ENCODE measurements at regions not wholly inside any gene's neighbourhood (a gene's known extent, or its start where the extent isn't known, plus 50 kb on each side); places are given as distances from the start of the nearest gene placed in this dataset.
"Not testable (repeated sequence)": the region's sequence is repeated elsewhere in the genome, so short reads cannot be mapped to it uniquely, and the experiment has no call there.

DNA sequence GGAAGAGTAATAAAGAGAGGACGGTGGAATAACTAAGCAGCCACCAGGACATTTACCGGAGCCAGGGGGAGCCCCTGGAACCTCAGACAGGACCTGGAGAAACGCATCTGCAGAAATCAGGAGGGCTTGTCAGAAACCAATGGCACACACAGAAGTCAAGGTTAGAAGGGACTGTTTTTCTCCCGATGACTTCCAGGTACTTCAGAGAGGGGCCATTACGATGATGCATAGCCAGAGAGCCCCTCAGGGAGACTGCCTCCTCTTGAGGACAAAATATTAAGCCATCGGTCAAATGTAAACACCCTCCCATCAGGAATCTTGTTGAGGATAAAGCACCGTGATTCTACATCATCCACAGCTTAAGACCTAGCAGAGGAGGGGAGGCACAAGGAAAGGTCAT, 333.6 kb upstream of the CDH5 start:
- Histone ChIP-seq H3K9me3 (ENCODE audit: low read depth, low read length) (no peaks in the 10 kb centered on the region), H3K4me3 (no peak overlapping the region), H3K27ac (no peak overlapping the region), H3K9ac (ENCODE audit: insufficient read length) (no peak overlapping the region), H3K36me3 (ENCODE audit: insufficient read depth, low read length) (no peaks in the 10 kb centered on the region)
- TF ChIP-seq POLR2AphosphoS5 (IDR thresholded peaks at IDR 0.05; ENCODE audit: borderline replicate concordance, low read depth, low read length) (no peak), FOXP2 (optimal IDR thresholded peaks at IDR 0.05; ENCODE audit: control extremely low read depth, extremely low read length, insufficient read depth) (no peak), EZH2 (IDR thresholded peaks at IDR 0.05) (no peak)
- DNase-seq (ENCODE audit: low read depth, low spot score) = no peak

DNA sequence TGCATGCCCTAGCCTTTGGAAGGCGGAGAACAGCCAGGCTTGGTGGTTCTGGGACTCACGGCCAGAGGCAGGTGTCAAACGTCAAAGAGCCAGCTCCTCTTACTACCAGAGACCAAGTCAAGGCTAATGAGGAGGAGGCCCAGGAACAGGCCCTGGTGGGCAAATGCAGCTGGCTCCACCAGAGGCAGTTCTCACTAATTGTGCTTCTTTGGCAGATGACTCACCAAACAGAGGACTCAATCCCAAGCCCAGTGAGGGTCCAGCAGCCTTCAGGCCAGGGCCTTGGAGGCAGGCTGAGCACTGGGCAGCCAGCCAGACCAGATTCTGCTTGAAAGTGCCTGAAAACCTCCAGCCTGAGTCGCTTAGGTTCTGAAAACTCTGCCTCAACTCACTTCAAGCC, 336.5 kb upstream of the CDH5 start:
- Histone ChIP-seq H3K27ac (no peak overlapping the region), H3K9ac (ENCODE audit: insufficient read length) (no peak overlapping the region), H3K9me3 (ENCODE audit: low read depth, low read length) (no peaks in the 10 kb centered on the region), H3K4me3 (no peak overlapping the region), H3K36me3 (ENCODE audit: insufficient read depth, low read length) (no peaks in the 10 kb centered on the region)
- TF ChIP-seq POLR2AphosphoS5 (IDR thresholded peaks at IDR 0.05; ENCODE audit: borderline replicate concordance, low read depth, low read length) (no peak), EZH2 (IDR thresholded peaks at IDR 0.05) (no peak), FOXP2 (optimal IDR thresholded peaks at IDR 0.05; ENCODE audit: control extremely low read depth, extremely low read length, insufficient read depth) (no peak)
- no peak for DNase-seq (ENCODE audit: low read depth, low spot score)

GRCh38 chr16:66028510-66029216, 337.8 kb upstream of the CDH5 start:
- DNase-seq (ENCODE audit: low read depth, low spot score) = no peak
- Histone ChIP-seq H3K9ac (ENCODE audit: insufficient read length) (no peak overlapping the region), H3K9me3 (ENCODE audit: low read depth, low read length) (no peaks in the 10 kb centered on the region), H3K4me3 (no peak overlapping the region), H3K36me3 (ENCODE audit: insufficient read depth, low read length) (no peaks in the 10 kb centered on the region), H3K27ac (no peak overlapping the region)
- no peak for TF ChIP-seq EZH2 (IDR thresholded peaks at IDR 0.05)
- TF ChIP-seq FOXP2 (optimal IDR thresholded peaks at IDR 0.05; ENCODE audit: control extremely low read depth, extremely low read length, insufficient read depth) = no peak
- no peak for TF ChIP-seq POLR2AphosphoS5 (IDR thresholded peaks at IDR 0.05; ENCODE audit: borderline replicate concordance, low read depth, low read length)

GRCh38 chr16:66026787-66027330, 339.6 kb upstream of the CDH5 start:
- DNase-seq (ENCODE audit: low read depth, low spot score) = no peak
- no peak overlapping the region for H3K9ac ChIP-seq (ENCODE audit: insufficient read length)
- no peaks in the 10 kb centered on the region for H3K9me3 ChIP-seq (ENCODE audit: low read depth, low read length)
- H3K36me3 ChIP-seq (ENCODE audit: insufficient read depth, low read length) = no peaks in the 10 kb centered on the region
- no peak for TF ChIP-seq EZH2 (IDR thresholded peaks at IDR 0.05)
- no peak for TF ChIP-seq POLR2AphosphoS5 (IDR thresholded peaks at IDR 0.05; ENCODE audit: borderline replicate concordance, low read depth, low read length)
- TF ChIP-seq FOXP2 (optimal IDR thresholded peaks at IDR 0.05; ENCODE audit: control extremely low read depth, extremely low read length, insufficient read depth) = no peak
- H3K4me3 ChIP-seq = no peak overlapping the region
- H3K27ac ChIP-seq = no peak overlapping the region

DNA sequence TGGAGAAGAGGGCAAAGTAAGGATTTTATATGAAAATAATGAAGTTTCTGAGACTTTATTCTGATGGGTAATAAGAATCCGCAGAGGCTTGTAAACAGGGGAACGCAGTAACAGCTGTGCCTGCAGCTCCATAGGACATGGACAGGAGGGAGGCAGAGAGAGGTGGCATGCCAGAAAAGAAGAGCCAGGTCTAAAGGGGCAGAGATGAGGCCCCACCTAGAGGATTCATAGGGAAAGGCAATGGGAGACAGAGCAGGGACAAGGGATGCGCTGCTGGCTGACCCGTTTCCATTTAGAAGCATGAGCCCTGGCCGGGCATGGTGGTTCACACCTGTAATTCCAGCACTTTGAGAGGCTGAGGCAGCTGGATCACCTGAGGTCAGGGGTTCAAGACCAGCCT, 340.3 kb upstream of the CDH5 start:
- Histone ChIP-seq H3K27ac (no peak overlapping the region), H3K4me3 (no peak overlapping the region), H3K9me3 (ENCODE audit: low read depth, low read length) (no peaks in the 10 kb centered on the region), H3K9ac (ENCODE audit: insufficient read length) (no peak overlapping the region), H3K36me3 (ENCODE audit: insufficient read depth, low read length) (no peaks in the 10 kb centered on the region)
- no peak for TF ChIP-seq EZH2 (IDR thresholded peaks at IDR 0.05)
- no peak for TF ChIP-seq FOXP2 (optimal IDR thresholded peaks at IDR 0.05; ENCODE audit: control extremely low read depth, extremely low read length, insufficient read depth)
- TF ChIP-seq POLR2AphosphoS5 (IDR thresholded peaks at IDR 0.05; ENCODE audit: borderline replicate concordance, low read depth, low read length) = no peak
- DNase-seq (ENCODE audit: low read depth, low spot score) = no peak

GRCh38 chr16:66025751-66026150, 340.7 kb upstream of the CDH5 start:
- Histone ChIP-seq H3K4me3 (no peak overlapping the region), H3K36me3 (ENCODE audit: insufficient read depth, low read length) (no peaks in the 10 kb centered on the region), H3K27ac (no peak overlapping the region), H3K9me3 (ENCODE audit: low read depth, low read length) (no peaks in the 10 kb centered on the region), H3K9ac (ENCODE audit: insufficient read length) (no peak overlapping the region)
- DNase-seq (ENCODE audit: low read depth, low spot score) = no peak
- no peak for TF ChIP-seq EZH2 (IDR thresholded peaks at IDR 0.05)
- no peak for TF ChIP-seq POLR2AphosphoS5 (IDR thresholded peaks at IDR 0.05; ENCODE audit: borderline replicate concordance, low read depth, low read length)
- TF ChIP-seq FOXP2 (optimal IDR thresholded peaks at IDR 0.05; ENCODE audit: control extremely low read depth, extremely low read length, insufficient read depth) = no peak

DNA sequence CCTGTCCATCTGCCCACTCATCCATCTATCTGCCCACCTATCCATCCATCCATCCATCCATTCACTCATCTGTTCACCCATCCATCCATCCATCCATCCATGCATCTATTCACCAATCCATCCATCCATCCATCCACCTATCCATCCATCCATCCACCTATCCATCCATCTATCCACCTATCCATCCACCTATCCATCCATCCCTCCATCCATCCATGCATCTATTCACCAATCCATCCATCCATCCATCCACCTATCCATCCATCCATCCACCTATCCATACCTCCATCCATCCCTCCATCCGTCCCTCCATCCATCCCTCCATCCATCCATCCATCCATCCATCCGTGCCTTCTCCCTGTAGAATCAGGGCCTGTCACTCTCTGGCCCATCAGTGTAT, 341.9 kb upstream of the CDH5 start:
- H3K36me3 ChIP-seq (ENCODE audit: insufficient read depth, low read length); H3K9me3 ChIP-seq (ENCODE audit: low read depth, low read length); H3K4me3 ChIP-seq; H3K27ac ChIP-seq; H3K9ac ChIP-seq (ENCODE audit: insufficient read length); DNase-seq (ENCODE audit: low read depth, low spot score): not testable (repeated sequence)

DNA sequence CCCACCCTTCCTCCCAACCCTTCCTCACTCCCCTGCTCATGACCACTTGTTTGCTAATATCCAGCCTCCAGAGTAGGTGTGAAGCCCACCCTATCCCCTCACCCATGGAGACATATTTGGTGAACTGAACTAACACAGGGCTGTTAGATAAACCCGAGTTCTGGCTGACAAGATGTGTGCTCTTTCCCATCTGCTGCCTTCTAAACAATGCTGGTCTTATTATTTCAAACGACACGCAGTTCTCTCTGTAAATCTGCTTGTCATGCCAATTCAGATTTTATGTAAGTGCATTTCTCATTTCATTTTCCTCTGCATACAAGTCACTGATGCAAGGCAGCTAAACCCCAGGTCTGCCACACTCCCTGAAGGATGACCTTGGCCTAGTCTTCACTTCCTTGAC, 343.0 kb upstream of the CDH5 start:
- DNase-seq (ENCODE audit: low read depth, low spot score) = no peak
- no peaks in the 10 kb centered on the region for H3K9me3 ChIP-seq (ENCODE audit: low read depth, low read length)
- TF ChIP-seq EZH2 (IDR thresholded peaks at IDR 0.05) (no peak), FOXP2 (optimal IDR thresholded peaks at IDR 0.05; ENCODE audit: control extremely low read depth, extremely low read length, insufficient read depth) (no peak), POLR2AphosphoS5 (IDR thresholded peaks at IDR 0.05; ENCODE audit: borderline replicate concordance, low read depth, low read length) (no peak)

GRCh38 chr16:66020642-66021041, 345.8 kb upstream of the CDH5 start:
- TF ChIP-seq POLR2AphosphoS5 (IDR thresholded peaks at IDR 0.05; ENCODE audit: borderline replicate concordance, low read depth, low read length) (no peak), FOXP2 (optimal IDR thresholded peaks at IDR 0.05; ENCODE audit: control extremely low read depth, extremely low read length, insufficient read depth) (no peak), EZH2 (IDR thresholded peaks at IDR 0.05) (no peak)
- no peak overlapping the region for H3K4me3 ChIP-seq
- DNase-seq (ENCODE audit: low read depth, low spot score) = no peak
- no peaks in the 10 kb centered on the region for H3K9me3 ChIP-seq (ENCODE audit: low read depth, low read length)
- H3K9ac ChIP-seq (ENCODE audit: insufficient read length) = no peak overlapping the region
- no peak overlapping the region for H3K27ac ChIP-seq
- H3K36me3 ChIP-seq (ENCODE audit: insufficient read depth, low read length) = no peaks in the 10 kb centered on the region

More for the DNA sequence above, 343.0 kb upstream of the CDH5 start:
- Histone ChIP-seq H3K36me3 (ENCODE audit: insufficient read depth, low read length) (no peaks in the 10 kb centered on the region), H3K4me3 (no peak overlapping the region), H3K9ac (ENCODE audit: insufficient read length) (no peak overlapping the region), H3K27ac (no peak overlapping the region)
